A549 (cell line): ENCODE measurements at regions not wholly inside any gene's neighbourhood (a gene's known extent, or its start where the extent isn't known, plus 50 kb on each side); places are given as distances from the start of the nearest gene placed in this dataset.

ENCODE experiments used
- BHLHE40 ChIP-seq: IDR thresholded peaks from 2 replicates; pipeline ENCODE4 v1.6.1; 2012; ENCODE audit warnings: low read depth, low read length, inconsistent platforms
- CTCF ChIP-seq: fragments of >200 bp; sonication (Bioruptor Twin); formaldehyde crosslinking; IDR thresholded peaks from 3 replicates; pipeline ENCODE4 v1.5.1; 2016
- EP300 ChIP-seq, 2 experiments: fragments of >200 bp; sonication (Bioruptor Twin); formaldehyde crosslinking; IDR thresholded peaks; 2 replicates in 1 of 2; 3 replicates in 1 of 2; pipeline ENCODE4 v1.6.1; 2016 to 2017
- GATA3 ChIP-seq: IDR thresholded peaks from 2 replicates; pipeline ENCODE4 v1.6.1; 2012; ENCODE audit warnings: borderline replicate concordance
- PHF8 ChIP-seq: fragments of 200-600 bp; sonication (generic); IDR thresholded peaks from 2 replicates; pipeline ENCODE4 v1.6.1; 2016; ENCODE audit warnings: low read depth, mild to moderate bottlenecking, antibody characterized with exemption, moderate library complexity, borderline replicate concordance
- POLR2A ChIP-seq: IDR thresholded peaks from 2 replicates; pipeline ENCODE4 v1.6.1; 2012; ENCODE audit warnings: mild to moderate bottlenecking, low read length
- TF ChIP-seq, protein P1 (sequence below): IDR thresholded peaks from 2 replicates; pipeline ENCODE4 v1.6.1; 2012

GRCh38 chr2:129129087-129129486 lies 810.4 kb upstream of the HS6ST1 start:
- TF ChIP-seq, protein P1, sequence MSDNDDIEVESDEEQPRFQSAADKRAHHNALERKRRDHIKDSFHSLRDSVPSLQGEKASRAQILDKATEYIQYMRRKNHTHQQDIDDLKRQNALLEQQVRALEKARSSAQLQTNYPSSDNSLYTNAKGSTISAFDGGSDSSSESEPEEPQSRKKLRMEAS = no peak
- TF ChIP-seq CTCF (no peak), PHF8 (no peak), EP300 (IDR thresholded peaks at IDR 0.05) (no peak), POLR2A (no peak), GATA3 (no peak), BHLHE40 (no peak)
